Thoracic aorta (tissue), 2 donors: ENCODE measurements at regions not wholly inside any gene's neighbourhood (a gene's known extent, or its start where the extent isn't known, plus 50 kb on each side); places are given as distances from the start of the nearest gene placed in this dataset.
"Not testable (repeated sequence)": the region's sequence is repeated elsewhere in the genome, so short reads cannot be mapped to it uniquely, and the experiment has no call there.

Experiments
- ATAC-seq: fragments of 150-250 bp; one replicate; pipeline ENCODE4 v1.8.0; 2017; ENCODE audit warnings: low read depth; ENCODE audit not compliant: insufficient number of reproducible peaks, low FRiP score
- DNase-seq: peaks from one replicate; pipeline ENCODE4 v3.0.0-alpha.2; 2020; ENCODE audit warnings: low spot score
- H3K27ac ChIP-seq, 2 donors: fragments of 200-600 bp; sonication (generic); 1 replicate in 1 of 2; 2 replicates in 1 of 2; pipeline ENCODE4 v1.5.1; 2016; ENCODE audit warnings: mild to moderate bottlenecking in 2 of 2, moderate library complexity in 2 of 2
- H3K27me3 ChIP-seq: fragments of 200-600 bp; sonication (generic); replicated peaks from 2 replicates; pipeline ENCODE4 v1.6.0; 2016; ENCODE audit warnings: mild to moderate bottlenecking; ENCODE audit not compliant: insufficient read depth
- H3K36me3 ChIP-seq: fragments of 200-600 bp; sonication (generic); one replicate; pipeline ENCODE4 v1.5.1; 2016
- H3K4me1 ChIP-seq, 2 donors: fragments of 200-600 bp; sonication (generic); 1 replicate in 1 of 2; 2 replicates in 1 of 2; pipeline versions ENCODE4 v1.5.1 to v1.6.0; 2016; ENCODE audit warnings: low read depth in 2 of 2, mild to moderate bottlenecking in 1 of 2; ENCODE audit not compliant: control insufficient read depth in 1 of 2
- H3K4me3 ChIP-seq: fragments of 200-600 bp; sonication (generic); 2 replicates; pipeline ENCODE4 v1.5.1; 2016; ENCODE audit warnings: mild to moderate bottlenecking
- H3K9me3 ChIP-seq: fragments of 200-600 bp; sonication (generic); 2 replicates; pipeline ENCODE4 v1.5.1; 2016
- CTCF ChIP-seq: fragments of 200-600 bp; sonication (generic); IDR thresholded peaks from one replicate; pipeline ENCODE4 v1.5.1; 2019; ENCODE audit warnings: antibody characterized with exemption

DNA sequence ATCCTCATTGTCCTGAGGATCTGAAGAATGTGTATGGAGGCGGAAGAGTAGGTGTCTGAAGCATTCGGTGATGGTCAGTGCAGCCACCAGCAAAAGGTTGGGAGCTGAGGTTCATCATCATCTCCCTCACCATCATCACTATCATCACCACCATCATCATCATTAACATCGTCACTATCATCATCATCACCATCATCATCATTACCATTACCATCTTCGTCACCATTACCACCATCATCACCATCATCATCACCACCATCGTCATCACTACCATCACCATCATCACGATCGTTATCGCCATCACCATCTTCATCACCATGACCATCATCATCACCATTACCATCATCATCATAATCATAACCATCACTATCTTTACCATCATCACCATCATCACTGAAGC, 90.8 kb upstream of the TMEM132D start:
- no peaks in the 10 kb centered on the region for H3K27me3 ChIP-seq
- no peak overlapping the region for H3K27ac ChIP-seq
- H3K9me3 ChIP-seq = no peaks in the 10 kb centered on the region
- no peaks in the 10 kb centered on the region for H3K4me1 ChIP-seq
- no peak for TF ChIP-seq CTCF
- DNase-seq (no peak), ATAC-seq (no peak)
- H3K4me3 ChIP-seq = no peak overlapping the region
- no peaks in the 10 kb centered on the region for H3K36me3 ChIP-seq

- no peak overlapping the region for H3K27ac ChIP-seq
- no peak for TF ChIP-seq CTCF
- ATAC-seq (no peak), DNase-seq (no peak)
- no peaks in the 10 kb centered on the region for H3K27me3 ChIP-seq
- H3K4me3 ChIP-seq = no peak overlapping the region
- H3K4me1 ChIP-seq = no peaks in the 10 kb centered on the region
- H3K9me3 ChIP-seq = no peaks in the 10 kb centered on the region
- no peaks in the 10 kb centered on the region for H3K36me3 ChIP-seq
Observed at GRCh38 chr12:129997239-129997638, 93.4 kb upstream of the TMEM132D start.

DNA sequence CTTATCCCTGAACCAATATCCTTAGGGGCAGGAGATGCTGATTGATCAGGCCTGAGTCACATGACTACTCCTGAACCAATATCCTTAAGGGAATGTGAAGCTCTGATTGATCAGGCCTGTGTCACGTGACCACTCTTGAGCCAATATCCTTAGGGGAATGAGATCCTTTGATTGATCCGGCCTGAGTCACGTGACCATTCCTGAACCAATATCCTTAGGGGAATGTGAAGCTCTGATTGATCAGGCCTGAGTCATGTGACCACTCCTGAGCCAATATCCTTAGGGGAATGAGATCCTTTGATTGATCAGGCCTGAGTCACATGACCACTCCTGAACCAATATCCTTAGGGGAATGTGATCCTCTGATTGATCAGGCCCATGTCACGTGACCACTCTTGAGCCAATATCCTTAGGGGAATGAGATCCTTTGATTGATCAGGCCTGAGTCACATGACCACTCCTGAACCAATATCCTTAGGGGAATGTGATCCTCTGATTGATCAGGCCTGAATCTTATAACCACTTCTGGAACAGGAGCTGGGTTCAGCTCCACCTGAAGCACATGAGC, 100.6 kb upstream of the TMEM132D start:
- H3K4me3 ChIP-seq, DNase-seq, H3K27me3 ChIP-seq, H3K9me3 ChIP-seq, ATAC-seq, H3K4me1 ChIP-seq, H3K36me3 ChIP-seq, H3K27ac ChIP-seq: not testable (repeated sequence)

GRCh38 chr12:130007771-130008170, 103.9 kb upstream of the TMEM132D start:
- no peaks in the 10 kb centered on the region for H3K4me1 ChIP-seq
- H3K36me3 ChIP-seq = no peaks in the 10 kb centered on the region
- no peak overlapping the region for H3K27ac ChIP-seq
- no peak for ATAC-seq
- H3K27me3 ChIP-seq = no peaks in the 10 kb centered on the region
- H3K4me3 ChIP-seq = no peak overlapping the region
- DNase-seq = no peak
- TF ChIP-seq CTCF = no peak
- H3K9me3 ChIP-seq = no peaks in the 10 kb centered on the region

GRCh38 chr12:130008241-130008640, 104.4 kb upstream of the TMEM132D start:
- ATAC-seq = no peak
- Histone ChIP-seq H3K4me3 (no peak overlapping the region), H3K4me1 (no peaks in the 10 kb centered on the region), H3K27ac (no peak overlapping the region), H3K36me3 (no peaks in the 10 kb centered on the region), H3K9me3 (no peaks in the 10 kb centered on the region), H3K27me3 (no peaks in the 10 kb centered on the region)
- DNase-seq = no peak
- no peak for TF ChIP-seq CTCF

DNA sequence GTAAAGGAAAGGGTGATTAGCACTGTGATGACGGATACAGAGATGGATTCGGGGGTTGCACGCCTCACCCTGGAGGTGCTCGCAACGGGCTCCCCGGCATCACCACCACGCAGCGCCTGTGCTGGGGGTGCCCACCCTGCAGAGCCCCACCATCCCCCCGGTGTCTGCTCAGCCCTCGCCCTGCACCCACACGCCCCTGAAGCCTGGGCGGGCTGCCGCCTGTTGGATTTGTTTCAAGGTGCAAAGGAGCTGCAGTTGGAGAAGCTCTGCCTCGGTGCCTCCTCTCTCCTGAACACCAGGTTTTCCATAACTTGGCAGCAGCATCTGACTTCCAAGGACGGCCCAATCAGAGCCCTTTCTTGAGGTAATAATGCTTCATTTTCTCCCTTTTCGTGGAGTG, 106.1 kb upstream of the TMEM132D start:
- Histone ChIP-seq H3K36me3 (no peaks in the 10 kb centered on the region), H3K27ac (no peak overlapping the region), H3K4me3 (no peak overlapping the region), H3K4me1 (no peaks in the 10 kb centered on the region), H3K27me3 (no peaks in the 10 kb centered on the region), H3K9me3 (no peaks in the 10 kb centered on the region)
- no peak for TF ChIP-seq CTCF
- ATAC-seq = no peak
- DNase-seq = no peak
